HS-27A (cell line): ENCODE measurements at regions not wholly inside any gene's neighbourhood (a gene's known extent, or its start where the extent isn't known, plus 50 kb on each side); places are given as distances from the start of the nearest gene placed in this dataset.
"Not testable (repeated sequence)": the region's sequence is repeated elsewhere in the genome, so short reads cannot be mapped to it uniquely, and the experiment has no call there.

Source experiments
- DNase-seq: peaks from one replicate; pipeline ENCODE4 v3.0.0-alpha.2; 2012; ENCODE audit warnings: low read depth, missing footprints

- DNase-seq, result no peak
These were observed 341.6 kb upstream of the NRSN1 start for GRCh38 chr6:23784301-23784919.

- DNase-seq, result no peak
These were observed 335.3 kb upstream of the NRSN1 start for GRCh38 chr6:23790756-23791155.

GRCh38 chr6:23797041-23797440 lies 329.0 kb upstream of the NRSN1 start:
- no peak for DNase-seq

GRCh38 chr6:23804289-23804688 lies 321.7 kb upstream of the NRSN1 start:
- DNase-seq, result not testable (repeated sequence)

GRCh38 chr6:23821141-23821540 lies 304.9 kb upstream of the NRSN1 start:
- not testable (repeated sequence) for DNase-seq

- no peak for DNase-seq
These were observed 302.6 kb upstream of the NRSN1 start for GRCh38 chr6:23823421-23823820.

GRCh38 chr6:23826572-23826971 lies 299.4 kb upstream of the NRSN1 start:
- DNase-seq, result no peak

GRCh38 chr6:23828861-23829260 lies 297.2 kb upstream of the NRSN1 start:
- DNase-seq, result no peak

GRCh38 chr6:23841116-23841515 lies 284.9 kb upstream of the NRSN1 start:
- no peak for DNase-seq

GRCh38 chr6:23842760-23843159 lies 283.3 kb upstream of the NRSN1 start:
- DNase-seq, result no peak

GRCh38 chr6:23851522-23851921 lies 274.5 kb upstream of the NRSN1 start:
- DNase-seq, result no peak

- DNase-seq, result not testable (repeated sequence)
These were observed 272.4 kb upstream of the NRSN1 start for GRCh38 chr6:23853566-23854133.

- DNase-seq, result not testable (repeated sequence)
These were observed 271.9 kb upstream of the NRSN1 start for GRCh38 chr6:23854154-23854553.

GRCh38 chr6:23855497-23856116 lies 270.4 kb upstream of the NRSN1 start:
- no peak for DNase-seq

GRCh38 chr6:23870496-23870895 lies 255.5 kb upstream of the NRSN1 start:
- no peak for DNase-seq

GRCh38 chr6:23873161-23873560 lies 252.9 kb upstream of the NRSN1 start:
- DNase-seq, result no peak

- no peak for DNase-seq
These were observed 251.0 kb upstream of the NRSN1 start for GRCh38 chr6:23875006-23875405.

- no peak for DNase-seq
These were observed 246.2 kb upstream of the NRSN1 start for GRCh38 chr6:23879816-23880215.

- DNase-seq, result no peak
These were observed 235.3 kb upstream of the NRSN1 start for GRCh38 chr6:23890543-23891227.

- DNase-seq, result no peak
These were observed 220.7 kb upstream of the NRSN1 start for GRCh38 chr6:23905133-23905815.

GRCh38 chr6:23910420-23910819 lies 215.6 kb upstream of the NRSN1 start:
- no peak for DNase-seq

GRCh38 chr6:23927935-23928334 lies 198.1 kb upstream of the NRSN1 start:
- DNase-seq, result no peak

- DNase-seq, result no peak
These were observed 196.8 kb upstream of the NRSN1 start for GRCh38 chr6:23929201-23929600.
